ENCODE measurements at regions not wholly inside any gene's neighbourhood (a gene's known extent, or its start where the extent isn't known, plus 50 kb on each side); places are given as distances from the start of the nearest gene placed in this dataset.

GRCh38 chr7:132654150-132654549 lies 77.9 kb upstream of the PLXNA4 start:
- Mint-ChIP-seq H3K36me3 (peaks cover 7 to 10% of the 10 kb centered on the region in 2 donors), H3K4me3 (no peak overlapping the region), H3K27ac (no peak overlapping the region), H3K27me3 (peaks cover 0 to 5% of the 10 kb centered on the region in 2 donors), H3K4me1 (peaks cover 21 to 26% of the 10 kb centered on the region in 2 donors), H3K9me3 (peaks cover 19 to 21% of the 10 kb centered on the region in 2 donors)
- DNase-seq (peak; percentile 22), ATAC-seq (replicated peaks) (peak; percentile 82 to 85)

DNA sequence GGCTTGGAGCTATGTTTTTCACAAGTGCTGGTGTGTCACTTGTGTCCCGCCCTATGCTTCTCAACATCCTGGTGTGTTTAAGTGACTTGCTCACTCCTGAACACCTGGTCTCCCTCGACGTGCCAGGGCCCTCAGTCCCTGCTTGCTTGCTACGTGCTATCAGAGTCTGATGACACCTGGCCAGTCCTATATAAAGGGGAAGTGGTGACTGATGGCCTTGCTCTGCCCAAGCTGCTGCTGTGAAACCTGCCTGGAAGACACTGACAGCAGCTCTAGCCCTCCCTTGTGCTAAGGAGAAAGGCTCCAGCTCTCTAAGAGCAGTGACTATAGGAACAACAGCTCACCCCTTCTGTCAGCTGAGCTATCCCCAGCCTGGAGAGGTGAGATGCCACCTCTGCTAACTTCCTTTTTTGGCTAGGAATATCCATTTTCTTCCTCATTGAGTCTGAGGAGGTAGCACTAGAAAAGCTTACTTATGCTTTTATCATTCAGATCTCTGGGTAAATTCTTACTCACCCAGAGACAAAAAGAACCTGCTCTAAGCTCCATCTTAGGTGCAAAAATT lies 77.2 kb upstream of the PLXNA4 start:
- ATAC-seq (replicated peaks) (peak; percentile 69 to 82), DNase-seq (peak; percentile 10)
- H3K9me3 Mint-ChIP-seq, result peaks cover 17 to 19% of the 10 kb centered on the region in 2 donors
- peaks cover 0 to 5% of the 10 kb centered on the region in 2 donors for H3K27me3 Mint-ChIP-seq
- H3K27ac Mint-ChIP-seq, result no peak overlapping the region
- no peak overlapping the region for H3K4me3 Mint-ChIP-seq
- H3K36me3 Mint-ChIP-seq, result peaks cover 7 to 8% of the 10 kb centered on the region in 2 donors
- peaks cover 21 to 26% of the 10 kb centered on the region in 2 donors for H3K4me1 Mint-ChIP-seq

DNA sequence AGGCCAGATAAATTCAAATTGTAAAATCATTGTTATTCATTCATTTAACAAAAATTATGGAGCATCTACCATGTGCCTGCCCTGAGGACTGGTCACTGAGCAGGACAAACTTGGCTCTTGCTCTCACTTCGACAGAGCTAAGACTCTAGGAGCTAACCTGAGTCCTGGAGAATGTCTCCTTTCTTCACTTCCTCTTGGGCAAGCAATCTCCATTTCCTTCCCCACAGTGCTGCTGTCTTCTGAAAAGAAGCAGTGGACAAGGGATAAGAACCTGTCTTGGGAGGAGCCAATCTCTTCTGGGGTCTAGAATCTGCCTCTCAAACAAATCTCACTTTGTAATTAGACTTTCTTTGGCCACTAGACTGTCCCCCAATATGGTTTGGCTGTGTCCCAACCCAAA lies 76.2 kb upstream of the PLXNA4 start:
- H3K27me3 Mint-ChIP-seq, result peaks cover 0 to 5% of the 10 kb centered on the region in 2 donors
- H3K9me3 Mint-ChIP-seq, result peaks cover 8 to 12% of the 10 kb centered on the region in 2 donors
- no peak overlapping the region for H3K27ac Mint-ChIP-seq
- ATAC-seq (replicated peaks) (no peak), DNase-seq (no peak)
- peaks cover 4 to 5% of the 10 kb centered on the region in 2 donors for H3K36me3 Mint-ChIP-seq
- peaks cover 19 to 26% of the 10 kb centered on the region in 2 donors for H3K4me1 Mint-ChIP-seq
- no peak overlapping the region for H3K4me3 Mint-ChIP-seq

DNA sequence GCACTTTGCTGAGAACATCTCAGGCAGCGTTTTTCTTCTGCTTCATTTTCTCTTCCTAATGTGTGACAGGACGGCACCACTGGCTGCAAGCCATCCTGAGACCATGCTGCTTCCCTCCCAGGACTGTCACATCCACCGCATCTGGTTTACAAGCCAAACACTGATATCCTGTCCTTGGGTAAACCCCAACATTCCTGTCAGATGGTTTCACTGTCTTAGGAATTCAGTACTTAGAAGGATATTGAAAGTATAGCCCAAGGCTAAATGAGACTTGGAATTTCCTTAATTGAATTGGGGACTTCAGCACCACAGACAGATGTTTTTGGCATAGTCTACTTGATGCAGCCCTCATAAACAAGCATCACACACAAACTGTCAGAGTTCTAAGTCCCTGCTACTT lies 74.2 kb upstream of the PLXNA4 start:
- Mint-ChIP-seq H3K36me3 (peaks cover 3 to 4% of the 10 kb centered on the region in 2 donors), H3K4me1 (peaks cover 17 to 23% of the 10 kb centered on the region in 2 donors), H3K27ac (no peak overlapping the region), H3K4me3 (no peak overlapping the region), H3K27me3 (peaks cover 0 to 5% of the 10 kb centered on the region in 2 donors), H3K9me3 (peaks cover 3 to 5% of the 10 kb centered on the region in 2 donors)
- DNase-seq (no peak), ATAC-seq (replicated peaks) (no peak)

DNA sequence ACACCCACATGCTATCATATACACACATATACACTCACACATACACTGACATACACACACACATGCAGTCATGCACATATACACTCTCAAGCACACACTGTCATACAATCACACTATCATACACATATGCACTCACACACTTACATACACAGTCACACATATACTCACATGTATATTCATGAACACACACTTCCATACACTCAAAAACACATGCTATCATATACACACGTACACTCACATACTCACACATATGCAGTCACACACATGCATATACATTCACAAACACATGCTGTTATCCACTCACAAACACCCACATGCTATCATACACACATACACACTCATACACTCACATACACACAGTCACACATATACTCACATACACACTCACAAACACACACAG lies 71.0 kb upstream of the PLXNA4 start:
- no peak for DNase-seq
- Mint-ChIP-seq H3K9me3 (peaks cover 0 to 3% of the 10 kb centered on the region in 2 donors), H3K4me1 (no peaks in the 10 kb centered on the region), H3K27me3 (no peaks in the 10 kb centered on the region), H3K36me3 (no peaks in the 10 kb centered on the region), H3K4me3 (no peak overlapping the region), H3K27ac (no peak overlapping the region)
- no peak for ATAC-seq (replicated peaks)

- Mint-ChIP-seq H3K4me3 (no peak overlapping the region), H3K36me3 (no peaks in the 10 kb centered on the region), H3K27ac (no peak overlapping the region), H3K27me3 (no peaks in the 10 kb centered on the region), H3K4me1 (no peaks in the 10 kb centered on the region), H3K9me3 (no peaks in the 10 kb centered on the region)
- ATAC-seq (replicated peaks) (no peak), DNase-seq (no peak)
These were observed 69.8 kb upstream of the PLXNA4 start for GRCh38 chr7:132646052-132646451.

DNA sequence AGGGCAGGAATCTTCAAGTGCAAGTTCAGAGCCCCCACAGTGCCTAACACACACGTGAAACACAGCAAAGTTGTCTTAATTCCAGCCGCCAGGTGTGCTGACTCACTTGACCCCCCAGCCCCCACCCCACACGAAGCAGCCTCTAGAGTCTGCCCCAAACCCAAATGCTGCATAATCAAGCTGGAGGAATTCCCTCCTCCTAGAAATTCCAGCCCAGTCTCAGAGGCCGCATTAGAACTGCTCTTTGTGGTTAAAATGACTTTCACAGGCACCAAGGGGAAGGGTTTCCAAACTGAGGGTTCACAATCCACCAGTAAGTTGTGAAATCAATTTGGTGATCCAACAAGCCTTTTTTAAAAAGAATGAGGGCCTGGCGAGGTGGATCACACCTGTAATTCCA lies 67.0 kb upstream of the PLXNA4 start:
- no peak for ATAC-seq (replicated peaks)
- Mint-ChIP-seq H3K4me3 (no peak overlapping the region), H3K27me3 (no peaks in the 10 kb centered on the region), H3K9me3 (no peaks in the 10 kb centered on the region), H3K27ac (no peak overlapping the region), H3K36me3 (no peaks in the 10 kb centered on the region), H3K4me1 (no peaks in the 10 kb centered on the region)
- DNase-seq, result no peak

GRCh38 chr7:132641238-132641637 lies 65.0 kb upstream of the PLXNA4 start:
- ATAC-seq (replicated peaks), result no peak
- no peak for DNase-seq
- H3K9me3 Mint-ChIP-seq, result no peaks in the 10 kb centered on the region
- H3K36me3 Mint-ChIP-seq, result no peaks in the 10 kb centered on the region
- H3K4me3 Mint-ChIP-seq, result no peak overlapping the region
- H3K27ac Mint-ChIP-seq, result no peak overlapping the region
- no peaks in the 10 kb centered on the region for H3K27me3 Mint-ChIP-seq
- no peaks in the 10 kb centered on the region for H3K4me1 Mint-ChIP-seq

DNA sequence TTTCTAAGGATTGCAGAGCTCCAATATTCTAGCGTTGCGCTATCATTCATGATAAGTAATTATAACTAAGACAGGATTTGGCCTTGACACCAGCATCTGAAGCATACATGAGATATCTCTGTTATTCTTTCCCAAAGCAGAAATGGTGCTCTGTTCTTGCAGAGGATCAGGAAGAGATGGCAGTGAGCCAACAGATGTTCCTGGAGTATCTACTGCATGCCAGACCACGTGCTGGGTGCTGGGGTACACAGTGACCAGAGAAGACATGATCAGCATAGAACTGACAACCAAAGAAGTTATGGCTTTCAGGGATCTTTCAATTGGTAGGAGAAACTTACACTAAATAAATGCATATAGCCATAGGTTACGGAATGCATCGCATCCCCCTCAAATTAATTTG lies 63.7 kb upstream of the PLXNA4 start:
- H3K4me3 Mint-ChIP-seq, result no peak overlapping the region
- no peaks in the 10 kb centered on the region for H3K4me1 Mint-ChIP-seq
- H3K27ac Mint-ChIP-seq, result no peak overlapping the region

GRCh38 chr7:132638000-132638399 lies 61.7 kb upstream of the PLXNA4 start:
- no peaks in the 10 kb centered on the region for H3K27me3 Mint-ChIP-seq
- no peaks in the 10 kb centered on the region for H3K4me1 Mint-ChIP-seq
- DNase-seq, result no peak
- peaks cover 0 to 2% of the 10 kb centered on the region in 2 donors for H3K9me3 Mint-ChIP-seq
- H3K27ac Mint-ChIP-seq, result no peak overlapping the region
- ATAC-seq (replicated peaks), result no peak
- no peak overlapping the region for H3K4me3 Mint-ChIP-seq
- H3K36me3 Mint-ChIP-seq, result no peaks in the 10 kb centered on the region

More for the DNA sequence above, 63.7 kb upstream of the PLXNA4 start:
- H3K27me3 Mint-ChIP-seq, result no peaks in the 10 kb centered on the region
- H3K36me3 Mint-ChIP-seq, result no peaks in the 10 kb centered on the region
- no peaks in the 10 kb centered on the region for H3K9me3 Mint-ChIP-seq
- DNase-seq (no peak), ATAC-seq (replicated peaks) (no peak)

DNA sequence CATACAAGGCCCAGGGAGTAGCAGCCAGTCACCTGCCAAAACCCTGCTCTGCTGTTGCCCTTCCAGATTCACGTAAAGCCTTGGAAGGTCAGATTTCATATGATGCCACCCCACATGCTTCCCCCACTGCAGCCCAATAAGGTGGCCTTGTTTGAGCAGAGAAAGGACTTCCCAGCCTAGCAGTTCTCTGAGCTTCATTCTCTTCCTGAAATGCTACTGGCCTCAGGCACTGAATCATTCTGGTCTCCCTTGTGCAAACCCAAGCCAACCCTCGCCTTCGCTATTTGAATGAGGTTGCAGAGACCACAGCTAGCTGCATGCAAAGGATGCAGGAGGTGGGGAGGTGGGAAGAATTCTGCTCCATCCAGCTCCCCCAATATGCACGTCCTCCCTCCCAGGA lies 60.3 kb upstream of the PLXNA4 start:
- Mint-ChIP-seq H3K36me3 (no peaks in the 10 kb centered on the region), H3K9me3 (peaks cover 0 to 2% of the 10 kb centered on the region in 2 donors), H3K27ac (no peak overlapping the region), H3K4me3 (no peak overlapping the region), H3K4me1 (no peaks in the 10 kb centered on the region), H3K27me3 (no peaks in the 10 kb centered on the region)
- no peak for DNase-seq
- ATAC-seq (replicated peaks), result no peak

- no peaks in the 10 kb centered on the region for H3K27me3 Mint-ChIP-seq
- H3K4me1 Mint-ChIP-seq, result no peaks in the 10 kb centered on the region
- H3K36me3 Mint-ChIP-seq, result no peaks in the 10 kb centered on the region
- DNase-seq (no peak), ATAC-seq (replicated peaks) (no peak)
- H3K27ac Mint-ChIP-seq, result no peak overlapping the region
- H3K4me3 Mint-ChIP-seq, result no peak overlapping the region
- peaks cover 0 to 2% of the 10 kb centered on the region in 2 donors for H3K9me3 Mint-ChIP-seq
These were observed 58.9 kb upstream of the PLXNA4 start for GRCh38 chr7:132635127-132635526.

- no peak overlapping the region for H3K4me3 Mint-ChIP-seq
- H3K27me3 Mint-ChIP-seq, result no peaks in the 10 kb centered on the region
- no peaks in the 10 kb centered on the region for H3K4me1 Mint-ChIP-seq
- H3K36me3 Mint-ChIP-seq, result no peaks in the 10 kb centered on the region
- DNase-seq, result no peak
- H3K27ac Mint-ChIP-seq, result no peak overlapping the region
- no peak for ATAC-seq (replicated peaks)
- H3K9me3 Mint-ChIP-seq, result peaks cover 0 to 2% of the 10 kb centered on the region in 2 donors
These were observed 54.6 kb upstream of the PLXNA4 start for GRCh38 chr7:132630834-132631233.

Data from stimulated activated naive B cell treated with anti-CD40 and anti-IgM and Interleukin-4, amounts not matched to agents 10 μg/mL and 1 μg/mL and 100 μg/mL, for 72 hours (primary cell).